ENCODE measurements at regions not wholly inside any gene's neighbourhood (a gene's known extent, or its start where the extent isn't known, plus 50 kb on each side); places are given as distances from the start of the nearest gene placed in this dataset.
"Not testable (repeated sequence)": the region's sequence is repeated elsewhere in the genome, so short reads cannot be mapped to it uniquely, and the experiment has no call there.

GRCh38 chr2:91685541-91685940, 2994.1 kb downstream of the RPIA start:
- not testable (repeated sequence) for TF ChIP-seq BACH2 (CRISPR knock-in tag; IDR thresholded peaks at IDR 0.05; ENCODE audit: borderline replicate concordance); CSDC2 (CRISPR knock-in tag; IDR thresholded peaks at IDR 0.05); OSR1 (CRISPR knock-in tag; IDR thresholded peaks at IDR 0.05); CREB5 (CRISPR knock-in tag; IDR thresholded peaks at IDR 0.05; ENCODE audit: low read depth); RARB (CRISPR knock-in tag; IDR thresholded peaks at IDR 0.05); PATZ1 (CRISPR knock-in tag; IDR thresholded peaks at IDR 0.05; ENCODE audit: borderline replicate concordance); GLIS3 (CRISPR knock-in tag; IDR thresholded peaks at IDR 0.05)
